Activated CD4-positive, alpha-beta T cell treated with anti-CD3 and anti-CD28 coated beads, Interleukin-2, amount 50 U/mL, for 16 hours (primary cell): ENCODE measurements at regions not wholly inside any gene's neighbourhood (a gene's known extent, or its start where the extent isn't known, plus 50 kb on each side); places are given as distances from the start of the nearest gene placed in this dataset.

Source experiments
- DNase-seq: peaks from one replicate; pipeline ENCODE4 v3.0.0-alpha.2; 2020

DNA sequence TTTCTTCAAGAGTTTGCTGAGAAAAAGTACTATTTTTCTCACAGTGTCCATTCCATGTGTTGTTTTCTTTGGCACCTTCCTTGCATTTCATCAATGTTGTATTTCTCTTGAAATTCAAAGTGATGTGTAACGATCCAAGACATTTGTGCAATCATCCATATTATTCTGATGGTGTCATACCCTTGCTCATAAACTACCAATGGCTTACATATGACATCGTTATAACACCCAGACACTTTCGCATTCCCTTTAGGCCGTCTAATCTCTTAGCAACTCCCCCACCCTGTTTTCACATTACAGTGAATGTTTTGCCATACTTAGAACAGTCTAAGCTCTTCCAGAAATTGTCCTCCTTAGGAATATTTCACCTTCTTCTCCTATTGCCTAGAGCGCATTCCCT is 1779.0 kb downstream of the PCDH7 start:
- no peak for DNase-seq

- DNase-seq: no peak
Observed at GRCh38 chr4:32503241-32503640, 1783.1 kb downstream of the PCDH7 start.

DNA sequence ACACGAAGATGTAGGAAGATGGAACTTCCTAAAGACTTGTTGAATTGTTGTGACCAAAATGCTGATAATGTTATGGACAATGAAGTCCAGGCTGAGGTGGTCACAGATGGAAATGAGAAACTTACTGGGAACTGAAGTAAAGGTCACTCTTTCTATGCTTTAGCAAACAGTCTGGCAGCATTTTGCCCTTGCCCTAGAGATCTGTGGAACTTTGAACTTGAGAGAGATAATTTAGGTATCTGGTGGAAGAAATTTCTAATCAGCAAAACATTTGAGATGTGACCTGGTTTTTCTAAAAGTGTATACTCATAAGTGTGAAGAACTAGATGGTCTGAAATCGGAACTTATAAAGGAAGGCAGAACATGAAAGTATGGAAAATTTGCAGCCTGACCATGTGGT is 1785.9 kb downstream of the PCDH7 start:
- no peak for DNase-seq

- no peak for DNase-seq
Observed at GRCh38 chr4:32519060-32519459, 1798.9 kb downstream of the PCDH7 start.

DNA sequence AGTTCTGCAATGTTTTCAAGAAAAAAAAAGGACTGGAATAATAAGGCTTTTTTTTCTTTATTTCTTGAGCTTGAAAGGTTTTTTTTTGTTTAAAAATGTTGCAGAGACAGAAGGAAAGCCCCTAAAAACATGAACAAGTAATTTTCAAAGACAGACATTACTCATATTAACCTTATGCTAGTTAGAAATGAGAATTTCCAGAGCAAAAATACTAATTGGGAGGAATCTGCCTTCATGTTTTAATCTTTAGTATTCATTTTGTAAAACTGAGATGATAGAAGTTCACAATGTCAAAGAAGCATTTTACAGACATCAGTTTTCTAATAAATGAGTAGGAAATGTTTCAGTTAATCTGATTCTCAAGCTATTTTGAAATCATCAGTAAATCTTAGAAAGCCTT is 1805.3 kb downstream of the PCDH7 start:
- DNase-seq: no peak

DNA sequence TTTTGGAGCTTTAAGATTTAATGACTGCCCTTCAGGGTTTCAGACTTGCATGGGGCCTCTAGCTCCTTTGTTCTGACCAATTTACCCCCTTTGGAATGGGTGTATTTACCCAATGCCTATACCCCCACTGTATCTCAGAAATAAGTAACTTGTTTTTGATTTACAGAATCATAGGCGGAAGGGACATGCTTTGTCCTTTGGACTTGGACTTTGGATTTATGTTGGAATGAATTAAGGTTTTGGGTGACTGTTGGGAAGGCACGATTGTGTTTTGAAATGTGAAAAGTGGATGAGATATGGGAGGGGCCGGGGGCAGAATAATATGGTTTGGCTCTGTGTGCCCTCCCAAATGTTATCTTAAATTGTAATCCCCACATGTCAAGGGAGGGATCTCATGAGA is 1824.7 kb downstream of the PCDH7 start:
- no peak for DNase-seq

- DNase-seq: no peak
Observed at GRCh38 chr4:32551943-32552342, 1831.8 kb downstream of the PCDH7 start.

DNA sequence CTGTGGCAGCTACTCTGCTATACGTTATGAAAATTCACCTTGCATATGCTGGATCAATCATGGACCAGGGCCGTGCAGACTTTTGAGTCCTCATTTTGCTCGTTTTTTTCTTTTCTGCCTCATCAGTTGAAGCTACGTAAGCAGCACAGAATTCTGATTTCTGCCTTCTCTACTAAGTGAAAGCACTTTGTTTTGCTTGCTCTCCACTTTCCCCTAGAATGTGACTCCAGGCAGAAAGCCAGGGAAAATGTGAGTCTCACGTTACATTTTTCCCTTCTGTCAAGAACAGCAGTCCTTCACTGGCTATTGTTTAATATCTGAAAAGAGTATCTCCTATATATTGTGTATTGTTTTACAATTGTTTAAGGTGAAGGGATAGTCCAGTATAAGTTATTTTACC is 1840.1 kb downstream of the PCDH7 start:
- no peak for DNase-seq

DNA sequence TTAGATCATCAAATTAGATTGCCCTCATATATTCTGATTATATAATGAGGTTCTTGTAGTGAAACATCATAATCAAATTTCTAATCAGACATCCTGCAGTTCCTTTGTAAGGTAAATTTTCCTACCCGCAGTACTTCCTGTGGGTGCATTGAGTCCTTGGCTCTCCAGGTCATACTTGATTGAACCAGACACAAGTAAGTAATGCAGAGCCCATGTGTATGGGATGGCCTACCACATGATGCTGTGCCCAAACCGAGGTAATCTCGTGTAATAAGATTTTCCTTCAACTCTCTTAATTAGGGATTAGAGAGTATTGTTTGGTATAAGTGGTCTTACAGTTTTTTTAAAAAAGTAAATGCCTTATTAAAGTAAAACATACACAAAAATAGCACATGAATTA is 1841.8 kb downstream of the PCDH7 start:
- DNase-seq: no peak

GRCh38 chr4:32564626-32565025 is 1844.5 kb downstream of the PCDH7 start:
- no peak for DNase-seq

DNA sequence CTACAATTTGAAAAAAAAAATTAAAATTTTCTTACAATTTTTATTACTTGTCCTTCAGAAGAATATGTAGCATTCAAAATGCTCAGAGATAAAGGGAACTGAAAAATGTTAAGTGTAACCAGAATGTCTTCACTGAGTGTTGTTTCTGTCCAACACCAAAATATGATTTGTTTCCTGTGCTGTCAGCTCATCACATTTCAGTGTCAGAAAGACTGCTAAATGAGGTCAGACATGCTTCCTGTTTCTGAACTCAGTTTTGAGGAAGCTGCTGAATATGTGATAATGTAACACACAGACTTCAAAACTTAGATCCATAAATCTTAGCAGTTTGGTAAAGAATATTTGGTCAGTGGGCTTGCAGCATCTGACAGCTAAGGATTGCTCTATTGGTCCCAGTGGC is 1849.7 kb downstream of the PCDH7 start:
- no peak for DNase-seq

DNA sequence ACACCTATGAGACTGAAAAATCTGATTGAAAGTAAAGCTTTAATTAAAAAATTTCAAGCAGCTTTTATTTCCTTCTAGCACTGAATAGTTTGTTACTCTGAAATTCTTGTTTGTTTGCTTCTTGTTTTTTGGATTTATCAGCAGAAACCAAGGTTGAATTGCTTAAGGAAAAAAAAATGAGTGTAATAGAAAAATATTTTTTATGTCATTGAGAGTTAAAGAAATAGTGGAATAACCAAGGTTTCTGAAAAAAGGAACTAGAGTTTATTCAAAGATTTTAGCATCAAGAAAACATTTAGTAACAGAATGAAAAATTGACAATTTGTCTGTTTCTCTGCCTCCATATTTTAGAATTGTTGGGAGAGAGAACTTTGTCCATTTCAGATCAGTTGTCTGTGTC is 1852.2 kb downstream of the PCDH7 start:
- no peak for DNase-seq

DNA sequence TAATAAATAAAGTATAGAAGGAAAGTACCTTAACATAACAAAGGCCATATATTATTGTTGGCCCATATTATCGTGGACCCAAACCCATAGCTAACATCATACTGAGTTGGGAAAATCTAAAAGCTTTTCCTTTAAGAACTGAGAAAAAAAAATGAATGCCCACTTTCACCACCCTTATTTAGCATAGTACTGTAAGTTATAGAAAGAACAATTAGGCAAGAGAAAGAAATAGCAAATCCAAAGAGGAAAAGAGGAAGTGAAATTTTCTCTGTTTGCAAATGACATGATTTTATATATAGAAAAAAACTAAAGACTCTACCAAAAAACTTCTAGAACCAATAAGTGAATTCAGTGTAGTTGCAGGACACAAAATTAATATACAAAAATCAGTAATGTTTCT is 1854.6 kb downstream of the PCDH7 start:
- no peak for DNase-seq

DNA sequence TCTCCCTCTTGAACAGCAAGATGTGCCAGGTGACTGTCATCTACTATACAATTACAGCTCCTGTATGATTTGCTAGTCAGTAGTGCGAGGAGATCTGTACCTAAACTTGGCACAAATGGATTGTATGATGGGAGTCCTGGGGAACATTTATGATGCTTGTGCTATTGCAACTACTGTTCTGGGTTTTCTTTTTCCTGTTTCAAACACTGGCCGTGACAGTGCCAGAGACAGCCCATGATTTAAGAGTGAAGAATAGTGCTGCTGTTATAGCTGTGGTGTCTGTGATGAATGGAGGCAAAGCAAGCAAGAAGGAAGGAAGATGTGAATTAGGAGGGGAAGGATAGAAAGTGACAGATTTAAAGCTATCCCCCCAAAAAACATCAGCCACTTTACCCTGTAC is 1868.9 kb downstream of the PCDH7 start:
- DNase-seq: no peak

GRCh38 chr4:32589853-32590252 is 1869.7 kb downstream of the PCDH7 start:
- no peak for DNase-seq

GRCh38 chr4:32597354-32597753 is 1877.2 kb downstream of the PCDH7 start:
- DNase-seq: no peak

- DNase-seq: no peak
Observed at GRCh38 chr4:32601848-32602247, 1881.7 kb downstream of the PCDH7 start.

- no peak for DNase-seq
Observed at GRCh38 chr4:32607978-32608377, 1887.8 kb downstream of the PCDH7 start.

GRCh38 chr4:32624943-32625603 is 1904.9 kb downstream of the PCDH7 start:
- no peak for DNase-seq

DNA sequence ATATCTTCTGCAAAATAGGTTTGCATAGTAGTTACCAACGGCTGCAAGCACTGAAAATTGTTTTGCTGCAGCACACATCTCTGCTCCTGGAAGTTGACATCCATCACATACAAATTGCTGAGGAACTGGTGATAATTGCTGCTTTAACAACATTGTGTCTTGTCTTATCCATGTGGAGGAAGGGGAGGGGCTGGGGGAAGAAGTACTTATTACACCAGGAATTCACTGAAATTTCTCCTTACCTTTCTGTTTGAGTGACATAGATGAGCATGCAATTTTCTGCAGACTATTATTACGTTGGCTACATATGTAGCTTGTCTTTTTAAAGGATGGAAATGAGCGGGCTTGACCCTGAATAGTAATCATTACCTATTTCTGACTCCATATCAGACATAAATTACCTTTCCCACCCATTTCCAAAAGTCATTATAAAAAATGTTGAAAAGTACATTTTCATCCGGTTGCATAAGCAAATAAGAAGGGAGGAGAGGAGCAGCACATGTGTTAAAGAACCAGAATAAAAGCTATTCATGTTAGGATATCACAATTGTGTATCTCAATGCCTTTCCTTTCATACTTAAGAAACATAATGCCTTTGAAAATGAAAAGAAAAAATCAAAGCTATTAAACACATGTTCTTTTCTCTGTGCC is 1905.6 kb downstream of the PCDH7 start:
- DNase-seq: no peak

GRCh38 chr4:32631831-32632230 is 1911.7 kb downstream of the PCDH7 start:
- no peak for DNase-seq

DNA sequence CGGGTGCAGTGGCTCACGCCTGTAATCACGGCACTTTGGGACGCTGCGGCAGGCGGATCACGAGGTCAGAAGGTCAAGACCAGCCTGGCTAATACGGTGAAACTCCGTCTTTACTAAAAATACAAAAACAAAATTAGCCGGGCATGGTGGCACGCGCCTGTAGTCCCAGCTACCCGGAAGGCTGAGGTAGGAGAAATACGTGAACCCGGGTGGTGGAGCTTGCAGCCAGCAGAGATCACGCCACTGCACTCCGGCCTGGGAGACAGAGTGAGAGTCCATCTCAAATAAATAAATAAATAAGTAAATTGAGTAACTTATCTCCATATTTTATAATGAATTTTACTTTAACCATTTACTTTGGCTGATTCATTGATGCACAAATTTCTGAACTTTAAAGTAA is 1913.3 kb downstream of the PCDH7 start:
- DNase-seq: no peak

GRCh38 chr4:32645653-32646052 is 1925.5 kb downstream of the PCDH7 start:
- no peak for DNase-seq

DNA sequence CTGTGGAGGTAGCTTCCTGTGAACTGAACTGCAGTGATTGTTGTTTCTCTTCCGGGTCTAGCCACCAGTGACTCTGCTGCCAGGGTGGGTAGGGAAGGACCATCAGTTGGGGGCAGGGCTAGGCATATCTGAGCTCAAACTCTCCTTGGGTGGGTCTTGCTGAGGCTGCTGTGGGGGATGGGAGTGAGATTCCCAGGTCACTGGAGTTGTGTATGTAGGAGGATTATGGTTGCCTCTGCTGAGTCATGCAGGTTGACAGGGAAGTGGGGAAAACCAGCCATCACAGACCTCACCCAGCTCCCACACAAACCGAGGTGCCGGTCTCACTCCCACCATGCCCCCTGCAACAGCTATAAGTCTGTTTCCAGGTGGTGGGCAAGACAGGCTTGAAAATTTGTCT is 1937.8 kb downstream of the PCDH7 start:
- DNase-seq: no peak

GRCh38 chr4:32661229-32661628 is 1941.1 kb downstream of the PCDH7 start:
- DNase-seq: no peak
